ENCODE measurements at regions not wholly inside any gene's neighbourhood (a gene's known extent, or its start where the extent isn't known, plus 50 kb on each side); places are given as distances from the start of the nearest gene placed in this dataset.
"Not testable (repeated sequence)": the region's sequence is repeated elsewhere in the genome, so short reads cannot be mapped to it uniquely, and the experiment has no call there.

- FAIRE-seq (no peak), DNase-seq (ENCODE audit: extremely low spot score, insufficient read length, low read depth) (no peak)
These were observed 959.2 kb downstream of the EPHA7 start for GRCh38 chr6:92460133-92460532.

DNA sequence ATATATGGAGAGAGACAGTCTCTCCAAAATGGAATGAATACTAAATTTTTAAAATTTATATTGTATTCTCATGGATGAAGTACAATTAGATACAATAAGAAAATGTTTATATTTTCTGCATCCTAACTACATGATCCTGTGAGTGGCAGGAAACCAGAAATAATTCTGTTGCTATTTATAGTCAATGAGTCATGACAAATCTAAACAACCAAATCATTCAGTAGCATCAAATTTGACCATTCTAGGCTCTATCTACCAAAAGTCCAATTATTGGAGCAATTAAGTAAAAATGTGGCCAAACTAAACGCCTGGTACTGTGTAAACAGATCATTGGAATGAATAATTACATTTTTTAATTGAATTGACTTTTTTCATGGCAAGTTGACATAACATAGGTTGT is 959.8 kb downstream of the EPHA7 start:
- DNase-seq (ENCODE audit: extremely low spot score, insufficient read length, low read depth) (no peak), FAIRE-seq (no peak)

DNA sequence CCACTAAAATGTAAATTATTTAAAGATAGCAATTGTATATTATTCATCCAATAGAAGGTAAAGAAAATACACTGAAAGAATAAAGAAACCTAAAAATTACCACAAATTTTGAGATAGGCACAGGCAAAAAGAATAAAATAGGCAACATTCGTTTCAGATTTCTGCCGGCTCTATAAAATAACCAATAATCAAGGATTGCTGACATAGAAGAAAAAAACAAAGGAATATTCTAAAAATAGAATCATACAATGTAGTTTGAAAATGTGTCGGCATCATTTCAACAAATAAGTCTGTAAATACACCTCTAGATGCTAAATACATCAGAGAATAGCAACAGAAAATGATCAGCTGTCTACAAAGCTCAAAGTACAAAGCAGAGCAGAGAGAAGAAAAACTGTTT is 973.3 kb downstream of the EPHA7 start:
- no peak for FAIRE-seq
- no peak for DNase-seq (ENCODE audit: extremely low spot score, insufficient read length, low read depth)

- FAIRE-seq (no peak), DNase-seq (ENCODE audit: extremely low spot score, insufficient read length, low read depth) (no peak)
These were observed 985.4 kb downstream of the EPHA7 start for GRCh38 chr6:92433911-92434310.

DNA sequence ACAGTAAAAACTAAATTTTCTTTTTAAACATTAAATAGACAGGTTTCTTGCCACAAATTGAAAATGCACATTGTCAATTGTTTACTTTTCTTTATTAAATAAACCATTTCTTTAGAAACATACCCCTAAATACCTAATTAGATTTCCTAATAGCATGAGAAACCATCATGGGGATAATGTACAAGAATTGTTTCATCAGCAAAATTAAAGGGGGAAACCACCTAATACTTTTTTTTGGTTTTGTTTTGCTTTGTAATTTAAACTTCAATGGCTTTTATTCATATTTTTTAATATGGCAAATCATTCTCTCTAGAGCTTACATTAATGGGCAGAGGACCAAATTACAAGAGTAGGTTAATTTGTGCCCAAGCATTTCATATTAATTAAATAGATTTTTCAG is 987.9 kb downstream of the EPHA7 start:
- FAIRE-seq (no peak), DNase-seq (ENCODE audit: extremely low spot score, insufficient read length, low read depth) (no peak)

DNA sequence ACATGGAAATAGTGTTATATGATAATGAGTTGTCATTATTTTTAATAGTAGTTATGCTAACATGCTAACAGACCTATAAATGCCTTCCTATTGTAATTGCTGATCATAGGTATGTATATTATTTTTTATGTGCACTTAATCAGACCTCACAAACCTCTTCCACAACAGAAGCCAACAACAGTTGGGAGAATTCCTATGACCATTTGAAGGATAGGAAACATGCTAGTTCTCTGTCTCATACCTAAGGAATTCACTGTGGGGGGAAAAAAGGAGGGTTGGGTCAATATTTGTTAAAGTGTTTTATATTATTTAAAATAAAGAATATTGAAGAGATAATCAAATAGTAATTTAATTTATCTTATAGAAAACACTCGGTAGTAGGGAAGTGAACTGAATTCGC is 990.9 kb downstream of the EPHA7 start:
- DNase-seq (ENCODE audit: extremely low spot score, insufficient read length, low read depth) (no peak), FAIRE-seq (no peak)

DNA sequence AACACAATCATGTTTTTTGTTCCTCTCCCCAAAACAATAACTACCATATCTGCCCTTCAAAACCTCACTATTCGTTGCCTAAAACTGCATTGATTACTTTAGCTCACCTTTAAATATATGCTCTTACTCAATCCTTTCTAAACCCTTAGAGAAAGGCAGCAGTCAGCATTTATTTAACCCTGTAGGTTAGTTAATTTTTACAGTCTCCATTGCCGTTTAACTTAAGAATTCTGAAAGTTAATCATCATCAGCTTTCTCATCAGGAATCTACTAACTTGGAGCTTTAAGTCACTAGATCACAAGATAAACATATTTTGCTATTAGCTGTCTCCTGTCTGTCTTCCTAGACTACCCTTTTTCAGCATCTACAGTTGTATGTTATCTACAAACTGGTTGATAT is 991.9 kb downstream of the EPHA7 start:
- FAIRE-seq: no peak

DNA sequence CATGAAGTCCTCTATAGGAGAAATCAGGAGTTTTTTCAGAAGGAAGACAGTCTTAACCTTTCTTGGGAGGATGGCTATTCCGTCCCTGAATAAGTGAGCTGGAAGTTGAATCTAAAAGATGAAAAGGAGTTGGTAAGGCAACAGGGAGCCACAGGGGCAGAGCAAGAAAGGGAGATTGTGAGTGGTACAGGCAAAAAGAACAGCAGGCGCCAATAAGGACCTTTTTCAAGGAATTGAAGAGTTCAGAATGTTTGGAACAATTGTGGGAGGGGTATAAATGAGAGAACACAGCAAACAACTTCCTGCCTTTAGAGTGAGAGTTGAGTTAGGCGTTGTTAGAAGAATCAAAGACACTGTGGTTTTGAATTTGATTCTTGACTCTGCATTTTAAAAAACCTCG is 1003.7 kb downstream of the EPHA7 start:
- FAIRE-seq (no peak), DNase-seq (ENCODE audit: extremely low spot score, insufficient read length, low read depth) (no peak)

More for the DNA sequence above, 991.9 kb downstream of the EPHA7 start:
- DNase-seq (ENCODE audit: extremely low spot score, insufficient read length, low read depth): no peak

GRCh38 chr6:92408350-92408749 is 1011.0 kb downstream of the EPHA7 start:
- no peak for FAIRE-seq
- DNase-seq (ENCODE audit: extremely low spot score, insufficient read length, low read depth): no peak

- FAIRE-seq (no peak), DNase-seq (ENCODE audit: extremely low spot score, insufficient read length, low read depth) (no peak)
These were observed 1015.1 kb downstream of the EPHA7 start for GRCh38 chr6:92404281-92404680.

DNA sequence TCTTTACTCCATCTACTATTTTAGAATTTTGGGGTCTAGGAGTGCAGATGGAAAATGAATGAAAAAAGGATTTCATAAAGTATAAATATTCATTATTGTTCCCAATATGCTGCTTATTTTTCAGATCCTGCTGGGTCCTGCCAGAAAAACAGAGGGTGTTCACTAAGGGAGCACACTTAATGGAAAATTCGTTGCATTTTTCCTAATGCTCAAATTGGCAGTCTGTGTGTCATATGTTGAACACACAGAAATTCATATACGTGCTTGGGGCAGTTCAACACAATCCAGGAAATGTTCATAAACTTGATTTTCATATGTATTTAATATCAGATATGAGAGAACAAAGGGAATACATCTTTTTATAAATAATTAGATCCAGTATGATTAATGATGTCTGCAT is 1019.4 kb downstream of the EPHA7 start:
- DNase-seq (ENCODE audit: extremely low spot score, insufficient read length, low read depth) (no peak), FAIRE-seq (no peak)

- not testable (repeated sequence) for DNase-seq (ENCODE audit: extremely low spot score, insufficient read length, low read depth); FAIRE-seq
These were observed 1030.7 kb downstream of the EPHA7 start for GRCh38 chr6:92388706-92389105.

GRCh38 chr6:92380803-92381601 is 1038.4 kb downstream of the EPHA7 start:
- no peak for DNase-seq (ENCODE audit: extremely low spot score, insufficient read length, low read depth)
- FAIRE-seq: no peak

- FAIRE-seq (no peak), DNase-seq (ENCODE audit: extremely low spot score, insufficient read length, low read depth) (no peak)
These were observed 1042.2 kb downstream of the EPHA7 start for GRCh38 chr6:92377137-92377536.

GRCh38 chr6:92376691-92377090 is 1042.7 kb downstream of the EPHA7 start:
- no peak for DNase-seq (ENCODE audit: extremely low spot score, insufficient read length, low read depth)
- FAIRE-seq: no peak

DNA sequence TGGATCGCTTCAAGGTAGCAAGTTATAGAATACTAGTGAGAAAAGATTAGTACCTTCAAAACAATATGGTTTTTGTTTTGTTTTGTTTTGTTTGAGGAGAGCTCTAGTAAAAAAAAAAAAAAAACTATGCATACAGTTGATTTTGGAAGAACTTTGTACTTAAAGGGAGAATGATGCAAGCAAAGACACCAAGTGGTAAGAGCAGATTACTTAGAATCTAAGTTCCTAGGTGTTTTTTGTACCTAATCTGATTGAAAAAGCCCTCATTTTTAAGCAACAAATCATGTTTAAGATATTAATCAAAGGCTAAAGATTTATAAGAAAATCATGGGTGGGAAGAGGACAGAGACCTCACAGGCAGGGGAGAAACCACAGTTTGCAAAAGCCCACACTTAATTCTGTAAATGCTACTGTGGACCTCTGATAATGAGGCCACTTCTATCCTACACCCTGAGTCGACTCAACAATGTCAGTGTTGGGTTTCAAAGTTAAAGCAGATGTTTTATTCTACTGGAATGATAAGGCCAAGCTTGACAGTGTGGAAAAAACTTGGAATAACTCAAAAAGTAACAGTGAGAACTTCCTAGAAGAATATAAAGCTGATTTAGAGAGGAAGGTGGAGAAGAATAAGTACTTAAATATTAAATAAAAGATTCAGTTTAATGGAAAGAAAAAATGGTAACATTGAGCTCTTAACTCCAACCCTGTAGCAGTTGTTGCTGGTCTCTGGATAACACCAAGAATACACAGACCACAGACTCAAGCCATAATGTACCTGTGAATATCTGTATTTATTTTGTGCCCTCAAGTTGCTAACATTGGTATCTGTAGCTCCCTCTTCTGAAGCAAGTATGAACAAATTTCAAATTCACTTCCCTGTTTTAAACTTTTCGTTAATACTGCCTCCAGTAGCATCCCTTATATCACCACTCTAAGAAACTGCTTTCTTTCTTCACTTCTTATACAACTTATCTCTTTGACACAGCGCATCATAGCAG is 1047.8 kb downstream of the EPHA7 start:
- DNase-seq (ENCODE audit: extremely low spot score, insufficient read length, low read depth) (no peak), FAIRE-seq (no peak)

DNA sequence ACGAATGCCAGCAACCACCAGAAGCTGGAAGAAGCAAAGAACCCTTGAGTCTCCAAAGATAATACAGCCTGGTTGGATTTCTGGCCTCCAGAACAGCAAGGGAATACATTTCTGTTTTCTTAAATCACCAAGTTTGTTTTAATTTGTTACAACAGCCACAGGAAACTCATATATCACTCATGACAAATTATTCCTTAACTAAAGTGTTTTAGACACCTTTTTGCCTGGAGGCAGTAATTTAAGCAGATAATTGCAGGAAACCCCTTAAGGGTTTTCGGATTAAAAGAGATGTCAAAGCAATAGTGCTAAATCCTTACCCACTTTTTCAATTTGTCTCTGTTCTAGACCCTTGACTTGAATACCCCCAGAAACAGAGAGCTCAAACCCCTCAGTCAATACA is 1050.0 kb downstream of the EPHA7 start:
- DNase-seq (ENCODE audit: extremely low spot score, insufficient read length, low read depth) (no peak), FAIRE-seq (no peak)

- DNase-seq (ENCODE audit: extremely low spot score, insufficient read length, low read depth) (no peak), FAIRE-seq (no peak)
These were observed 1054.3 kb downstream of the EPHA7 start for GRCh38 chr6:92364948-92365541.

GRCh38 chr6:92363111-92363510 is 1056.2 kb downstream of the EPHA7 start:
- no peak for DNase-seq (ENCODE audit: extremely low spot score, insufficient read length, low read depth)
- no peak for FAIRE-seq

DNA sequence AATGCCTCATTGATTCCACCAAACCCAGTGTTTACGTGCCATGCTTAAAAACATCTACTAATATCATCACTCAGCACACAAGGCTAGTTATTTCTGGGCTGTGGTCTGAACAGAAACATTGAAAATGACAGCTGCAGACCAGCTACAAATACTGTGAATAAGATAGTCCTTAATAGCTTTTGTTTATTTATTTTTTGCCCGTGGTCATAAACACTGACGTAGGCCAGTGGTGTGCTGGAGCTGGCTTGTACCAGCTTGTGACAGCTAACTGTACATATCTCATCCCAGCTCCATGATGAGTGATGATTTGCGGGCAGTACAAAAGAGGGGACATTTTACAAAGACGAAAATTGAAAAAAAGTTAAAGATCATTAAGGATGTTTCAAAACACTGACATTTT is 1057.0 kb downstream of the EPHA7 start:
- no peak for FAIRE-seq
- DNase-seq (ENCODE audit: extremely low spot score, insufficient read length, low read depth): no peak

- DNase-seq (ENCODE audit: extremely low spot score, insufficient read length, low read depth) (no peak), FAIRE-seq (no peak)
These were observed 1057.4 kb downstream of the EPHA7 start for GRCh38 chr6:92361990-92362389.

Measured in GM18507 (cell line).